ENCODE measurements at regions not wholly inside any gene's neighbourhood (a gene's known extent, or its start where the extent isn't known, plus 50 kb on each side); places are given as distances from the start of the nearest gene placed in this dataset.

- POLR2A ChIA-PET, result interaction anchor here (1.3 to 7.6 kb wide), 12 partner anchors 15 to 193 kb away, joined by 3 to 340 read pairs (median 94); a partner anchor contains a TSS
- Mint-ChIP-seq H3K4me1 (peaks cover 24% of the 10 kb centered on the region), H3K4me3 (no peak overlapping the region), H3K27ac (no peak overlapping the region), H3K27me3 (no peaks in the 10 kb centered on the region), H3K36me3 (ENCODE audit: low read depth) (no peaks in the 10 kb centered on the region), H3K9me3 (no peaks in the 10 kb centered on the region)
- no peak for TF ChIP-seq CTCF (IDR thresholded peaks at IDR 0.05)
- no peak for ATAC-seq (ENCODE audit: low read depth)
- intact Hi-C loops (cut with micrococcal nuclease), result loop anchor here (5.0 kb wide), 1 partner anchor 238 kb away; a partner anchor contains a TSS
- CTCF ChIA-PET, result interaction anchor here (0.6 to 2.2 kb wide), 4 partner anchors 19 to 959 kb away, joined by 3 to 9 read pairs (median 4); a partner anchor contains a TSS
- DNase-seq, result no peak
Observed at GRCh38 chr6:26269531-26270485, 95.2 kb upstream of the BTN3A2 start.

GRCh38 chr6:26270486-26270861 is 94.5 kb upstream of the BTN3A2 start:
- no peak for TF ChIP-seq CTCF (IDR thresholded peaks at IDR 0.05)
- no peak for ATAC-seq (ENCODE audit: low read depth)
- ChIA-PET CTCF (interaction anchor here (0.6 to 2.2 kb wide), 4 partner anchors 20 to 960 kb away, joined by 3 to 9 read pairs (median 4); a partner anchor contains a TSS), POLR2A (interaction anchor here (1.1 to 7.6 kb wide), 14 partner anchors 14 to 1602 kb away, joined by 3 to 340 read pairs (median 66); a partner anchor contains a TSS)
- Mint-ChIP-seq H3K4me1 (peaks cover 24% of the 10 kb centered on the region), H3K9me3 (no peaks in the 10 kb centered on the region), H3K27ac (no peak overlapping the region), H3K36me3 (ENCODE audit: low read depth) (no peaks in the 10 kb centered on the region), H3K4me3 (no peak overlapping the region), H3K27me3 (no peaks in the 10 kb centered on the region)
- DNase-seq, result no peak
- intact Hi-C loops (cut with micrococcal nuclease), result loop anchor here (5.0 kb wide), 1 partner anchor 238 kb away; a partner anchor contains a TSS

GRCh38 chr6:26270903-26271667 is 93.9 kb upstream of the BTN3A2 start:
- CTCF ChIA-PET, result interaction anchor here (0.9 to 2.2 kb wide), 4 partner anchors 21 to 324 kb away, joined by 3 to 9 read pairs (median 5); a partner anchor contains a TSS
- intact Hi-C loops (cut with micrococcal nuclease), result loop anchor here (5.0 kb wide), 1 partner anchor 239 kb away; a partner anchor contains a TSS

GRCh38 chr6:26271668-26272024 is 93.4 kb upstream of the BTN3A2 start:
- Mint-ChIP-seq H3K36me3 (ENCODE audit: low read depth) (no peaks in the 10 kb centered on the region), H3K27me3 (no peaks in the 10 kb centered on the region), H3K27ac (no peak overlapping the region), H3K4me1 (peaks cover 24% of the 10 kb centered on the region), H3K4me3 (no peak overlapping the region), H3K9me3 (no peaks in the 10 kb centered on the region)
- ChIA-PET CTCF (interaction anchor here (1.9 to 3.7 kb wide), 3 partner anchors 13 to 98 kb away, joined by 6 to 24 read pairs (median 9); a partner anchor contains a TSS), POLR2A (interaction anchor here (1.1 to 7.6 kb wide), 31 partner anchors 9 to 1619 kb away, joined by 3 to 340 read pairs (median 26); partner anchors contain the start of gene HMGN4)
- TF ChIP-seq CTCF (IDR thresholded peaks at IDR 0.05), result no peak
- DNase-seq (no peak), ATAC-seq (ENCODE audit: low read depth) (no peak)
- intact Hi-C loops (cut with micrococcal nuclease), result loop anchor here (1.0 to 5.0 kb wide), 17 partner anchors 14 to 1601 kb away; a partner anchor contains a TSS

More at GRCh38 chr6:26270903-26271667, 93.9 kb upstream of the BTN3A2 start:
- no peak overlapping the region for H3K4me3 Mint-ChIP-seq
- ATAC-seq (ENCODE audit: low read depth) (peak; percentile 18), DNase-seq (peak; percentile 49)
- H3K36me3 Mint-ChIP-seq (ENCODE audit: low read depth), result no peaks in the 10 kb centered on the region
- H3K27ac Mint-ChIP-seq, result no peak overlapping the region
- H3K4me1 Mint-ChIP-seq, result peaks cover 24% of the 10 kb centered on the region
- H3K9me3 Mint-ChIP-seq, result no peaks in the 10 kb centered on the region
- POLR2A ChIA-PET, result interaction anchor here (1.1 to 7.6 kb wide), 24 partner anchors 13 to 1601 kb away, joined by 3 to 340 read pairs (median 32); partner anchors contain the start of gene HMGN4
- H3K27me3 Mint-ChIP-seq, result no peaks in the 10 kb centered on the region
- no peak for TF ChIP-seq CTCF (IDR thresholded peaks at IDR 0.05)
